Lower leg skin (tissue), 4 donors: ENCODE measurements at regions not wholly inside any gene's neighbourhood (a gene's known extent, or its start where the extent isn't known, plus 50 kb on each side); places are given as distances from the start of the nearest gene placed in this dataset.

Experiments
- DNase-seq, 2 donors: peaks; one replicate each; pipeline ENCODE4 v3.0.0-alpha.2; 2019; ENCODE audit warnings: low spot score in 2 of 2
- H3K4me3 ChIP-seq: fragments of 200-600 bp; sonication (generic); 2 replicates; pipeline ENCODE4 v1.5.1; 2017; ENCODE audit warnings: mild to moderate bottlenecking, low read depth; ENCODE audit not compliant: poor library complexity, severe bottlenecking
- POLR2A ChIP-seq, 2 donors: fragments of 450-650 bp; IDR thresholded peaks; one replicate each; pipeline ENCODE4 v1.6.1; 2016 to 2017; ENCODE audit warnings: antibody characterized with exemption in 2 of 2, mild to moderate bottlenecking in 1 of 2, moderate library complexity in 1 of 2
- WGBS, 2 donors: methylation state at CpG; one replicate each; pipeline ENCODE4 v1.1.5; 2018; 5-methylcytosine and 5-hydroxymethylcytosine counted together
- intact Hi-C: fragments of 100-400 bp; cut with DNase I; formaldehyde crosslinking; loops from one replicate; pipeline ENCODE4 v1.15.0; 2023; ENCODE audit warnings: low total_unique reads
- TF ChIP-seq, protein P1 (sequence below), 3 donors: fragments of 450-650 bp; IDR thresholded peaks; one replicate each; pipeline ENCODE4 v1.5.1; 2016; ENCODE audit warnings: antibody characterized with exemption in 3 of 3, mild to moderate bottlenecking in 3 of 3, moderate library complexity in 2 of 3

DNA sequence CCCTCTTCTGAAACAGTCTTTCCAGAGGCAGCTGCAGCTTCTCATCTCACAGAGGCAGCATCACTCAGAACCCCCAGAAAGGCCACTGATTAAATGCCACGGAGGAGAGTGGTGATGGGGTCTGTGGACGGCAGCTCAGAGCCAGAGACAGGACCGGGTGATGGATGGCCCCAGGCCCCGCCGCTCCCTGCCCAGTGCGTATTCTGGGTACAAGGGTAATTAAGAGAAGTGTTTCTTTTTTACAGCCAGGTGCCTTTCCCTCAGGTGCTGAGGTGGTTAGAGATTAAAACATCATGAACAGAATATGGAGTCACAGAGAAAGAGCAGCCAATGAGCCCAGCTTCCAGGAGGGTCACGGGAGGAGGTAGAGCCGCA is 434.5 kb downstream of the PREX1 start:
- TF ChIP-seq POLR2A (IDR thresholded peaks at IDR 0.05) = no peak
- TF ChIP-seq, protein P1, sequence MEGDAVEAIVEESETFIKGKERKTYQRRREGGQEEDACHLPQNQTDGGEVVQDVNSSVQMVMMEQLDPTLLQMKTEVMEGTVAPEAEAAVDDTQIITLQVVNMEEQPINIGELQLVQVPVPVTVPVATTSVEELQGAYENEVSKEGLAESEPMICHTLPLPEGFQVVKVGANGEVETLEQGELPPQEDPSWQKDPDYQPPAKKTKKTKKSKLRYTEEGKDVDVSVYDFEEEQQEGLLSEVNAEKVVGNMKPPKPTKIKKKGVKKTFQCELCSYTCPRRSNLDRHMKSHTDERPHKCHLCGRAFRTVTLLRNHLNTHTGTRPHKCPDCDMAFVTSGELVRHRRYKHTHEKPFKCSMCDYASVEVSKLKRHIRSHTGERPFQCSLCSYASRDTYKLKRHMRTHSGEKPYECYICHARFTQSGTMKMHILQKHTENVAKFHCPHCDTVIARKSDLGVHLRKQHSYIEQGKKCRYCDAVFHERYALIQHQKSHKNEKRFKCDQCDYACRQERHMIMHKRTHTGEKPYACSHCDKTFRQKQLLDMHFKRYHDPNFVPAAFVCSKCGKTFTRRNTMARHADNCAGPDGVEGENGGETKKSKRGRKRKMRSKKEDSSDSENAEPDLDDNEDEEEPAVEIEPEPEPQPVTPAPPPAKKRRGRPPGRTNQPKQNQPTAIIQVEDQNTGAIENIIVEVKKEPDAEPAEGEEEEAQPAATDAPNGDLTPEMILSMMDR (IDR thresholded peaks at IDR 0.05) = no peak
- intact Hi-C loops = no loop called here
- H3K4me3 ChIP-seq = no peak overlapping the region
- DNase-seq = no peak
- 92 to 93% methylated on average over 8 of the region's 8 CpGs for WGBS, 2 donors

DNA sequence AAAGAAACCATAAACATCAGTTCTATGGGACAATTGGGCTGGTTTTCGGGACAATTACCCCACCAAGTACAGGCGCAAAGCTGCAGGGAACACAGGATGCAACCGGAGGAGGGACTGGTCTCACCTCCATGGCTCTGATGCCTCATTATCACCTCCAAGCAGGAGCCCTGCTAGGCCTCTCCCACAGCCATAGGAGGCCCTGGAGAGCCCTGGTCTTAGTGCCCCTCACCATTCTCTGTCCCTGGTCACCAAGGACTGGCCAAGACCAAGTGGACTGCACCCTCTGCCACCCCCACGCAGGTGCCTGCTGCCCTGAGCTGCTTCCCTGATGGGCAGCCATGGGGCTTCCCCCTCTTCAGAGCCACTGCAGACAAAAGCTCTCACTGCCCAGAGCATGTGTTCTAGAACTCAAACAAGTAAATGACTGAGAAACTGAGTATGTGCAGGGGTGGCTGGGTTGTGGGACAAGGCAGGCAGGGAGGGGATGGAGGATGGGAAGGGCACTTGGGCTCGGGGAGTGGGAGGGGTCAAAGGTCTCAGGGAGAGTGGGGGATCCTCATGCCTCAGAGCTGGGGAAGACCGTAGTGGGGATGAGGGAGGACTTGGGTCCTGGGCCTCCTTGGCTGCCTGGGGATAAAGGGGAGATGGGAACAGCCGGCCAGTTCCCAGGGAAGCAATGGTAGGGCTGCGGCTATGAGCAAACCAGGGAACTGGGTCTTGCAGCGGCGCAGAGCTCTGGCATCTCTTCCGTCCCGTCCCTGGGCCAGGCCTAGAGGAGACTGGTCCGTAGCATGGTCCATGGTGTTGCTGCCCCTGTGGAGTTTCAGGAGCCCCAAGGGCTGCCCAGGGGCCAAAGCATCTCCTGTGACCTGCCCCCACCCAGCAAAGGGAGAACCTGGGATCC is 435.1 kb downstream of the PREX1 start:
- TF ChIP-seq POLR2A (IDR thresholded peaks at IDR 0.05) = no peak
- TF ChIP-seq, protein P1 (IDR thresholded peaks at IDR 0.05) = no peak
- WGBS, 2 donors = 90 to 96% methylated on average over 12 to 13 of the region's 13 CpGs
- H3K4me3 ChIP-seq = no peak overlapping the region
- DNase-seq = no peak
- intact Hi-C loops = no loop called here

DNA sequence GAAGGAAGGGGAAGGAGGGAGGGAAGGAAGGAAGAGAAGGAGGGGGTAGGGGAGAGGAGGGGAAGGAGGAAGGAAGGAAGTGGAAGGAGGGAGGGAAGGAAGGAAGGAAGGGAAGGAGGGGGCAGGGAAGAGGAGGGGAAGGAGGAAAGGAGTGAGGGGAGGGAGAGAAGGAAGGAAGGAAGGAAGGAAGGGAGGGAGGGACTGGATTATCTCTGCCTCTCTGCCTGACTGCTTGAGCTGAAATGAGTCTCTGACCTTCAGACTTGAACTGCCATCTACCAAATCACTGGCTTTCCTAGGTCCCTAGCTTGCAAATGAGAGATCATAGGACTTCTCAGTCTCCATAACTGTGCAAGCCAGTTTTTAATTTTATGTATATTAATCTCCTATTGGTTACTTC is 436.8 kb downstream of the PREX1 start:
- DNase-seq = no peak
- TF ChIP-seq POLR2A (IDR thresholded peaks at IDR 0.05) = no peak
- TF ChIP-seq, protein P1 (IDR thresholded peaks at IDR 0.05) = no peak
- intact Hi-C loops = no loop called here
- no peak overlapping the region for H3K4me3 ChIP-seq

DNA sequence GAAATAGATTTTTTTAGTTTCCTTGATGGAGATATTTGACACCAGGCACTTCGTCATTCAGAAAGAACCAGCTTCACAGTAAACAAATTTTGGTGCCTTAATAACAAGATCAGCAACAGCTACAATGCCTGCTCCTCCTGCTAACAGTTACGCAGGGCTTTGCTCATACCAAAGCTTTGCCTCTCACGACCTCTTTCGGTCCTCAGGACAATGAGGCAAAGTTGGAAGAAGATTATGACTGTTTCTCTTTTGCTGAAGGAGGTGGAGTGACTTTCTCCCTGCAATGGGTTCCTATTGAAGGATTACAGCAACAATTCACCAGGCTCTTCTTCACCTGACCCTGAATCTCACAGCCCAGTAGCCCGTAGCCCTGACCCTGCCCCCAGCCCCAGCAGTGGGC is 440.1 kb downstream of the PREX1 start:
- WGBS, 2 donors = 70 to 81% methylated on average over 5 of the region's 5 CpGs
- no peak for TF ChIP-seq POLR2A (IDR thresholded peaks at IDR 0.05)
- TF ChIP-seq, protein P1 (IDR thresholded peaks at IDR 0.05) = no peak
- intact Hi-C loops = no loop called here
- no peak overlapping the region for H3K4me3 ChIP-seq
- DNase-seq = no peak

DNA sequence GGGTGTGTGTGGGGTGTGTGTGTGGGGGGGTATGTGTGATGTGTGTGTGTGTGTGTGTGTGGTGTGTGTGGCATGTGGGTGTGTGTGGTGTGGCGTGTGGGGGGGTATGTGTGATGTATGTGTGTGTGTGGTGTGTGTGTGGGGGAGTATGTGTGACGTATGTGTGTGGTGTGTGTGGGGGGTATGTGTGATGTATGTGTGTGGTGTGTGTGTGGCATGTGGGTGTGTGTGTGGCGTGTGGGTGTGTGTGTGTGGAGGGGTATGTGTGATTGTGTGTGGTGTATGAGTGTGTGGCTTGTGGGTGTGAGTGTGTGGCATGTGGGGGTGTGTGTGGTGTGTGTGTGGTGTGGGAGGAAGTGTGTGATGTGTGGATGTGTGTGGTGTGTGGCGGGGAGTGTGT is 442.3 kb downstream of the PREX1 start:
- 89% methylated on average over 4 of the region's 4 CpGs for WGBS, 2 donors
- no peak for DNase-seq
- intact Hi-C loops = no loop called here
- TF ChIP-seq, protein P1 (IDR thresholded peaks at IDR 0.05) = no peak
- H3K4me3 ChIP-seq = no peak overlapping the region

DNA sequence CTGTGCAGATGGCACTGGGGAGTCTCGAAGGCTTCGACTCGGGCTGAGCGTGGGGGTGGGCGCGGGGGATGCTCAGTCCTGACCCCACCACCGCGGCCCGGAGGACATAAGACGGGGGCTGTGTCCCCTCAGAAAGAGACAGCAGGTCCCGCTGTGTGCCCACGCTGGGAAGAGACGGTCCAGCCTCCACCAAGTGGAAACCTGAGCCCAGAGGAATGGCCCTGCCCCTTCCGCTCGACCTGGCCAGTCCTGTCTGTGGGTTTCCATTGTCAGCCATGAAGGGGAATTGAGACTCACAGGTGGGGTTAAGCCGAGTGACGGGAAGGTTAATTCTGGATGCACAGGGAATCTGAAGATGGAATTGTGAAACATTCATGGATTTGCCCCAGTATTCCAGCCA is 442.7 kb downstream of the PREX1 start:
- intact Hi-C loops = no loop called here
- no peak for TF ChIP-seq POLR2A (IDR thresholded peaks at IDR 0.05)
- TF ChIP-seq, protein P1 (IDR thresholded peaks at IDR 0.05) = no peak
- no peak for DNase-seq
- H3K4me3 ChIP-seq = no peak overlapping the region
- WGBS, 2 donors = 82 to 90% methylated on average over 17 of the region's 17 CpGs
